ENCODE measurements at regions not wholly inside any gene's neighbourhood (a gene's known extent, or its start where the extent isn't known, plus 50 kb on each side); places are given as distances from the start of the nearest gene placed in this dataset.

GRCh38 chr15:66651913-66652642 lies 50.0 kb upstream of the SMAD6 start:
- BruUV-seq (replicated peaks), result no TSS peak
- DNase-seq, result peak in 1 of 2 experiments; percentile 18
- Mint-ChIP-seq H3K9me3 (ENCODE audit: unreplicated experiment) (no peaks in the 10 kb centered on the region), H3K27me3 (ENCODE audit: insufficient read depth, unreplicated experiment) (no peaks in the 10 kb centered on the region), H3K36me3 (ENCODE audit: insufficient read depth, unreplicated experiment) (no peaks in the 10 kb centered on the region), H3K4me3 (ENCODE audit: unreplicated experiment) (no peak overlapping the region), H3K27ac (ENCODE audit: unreplicated experiment) (no peak overlapping the region), H3K4me1 (ENCODE audit: low read depth, unreplicated experiment) (peaks cover 30% of the 10 kb centered on the region)
- Histone ChIP-seq H3K36me3 (ENCODE audit: control insufficient read depth, insufficient read depth, low read length) (no peaks in the 10 kb centered on the region), H3K4me3 (ENCODE audit: low read depth, low read length) (no peak overlapping the region), H3K27me3 (replicated peaks; ENCODE audit: control insufficient read depth, insufficient read depth, low read length) (no peaks in the 10 kb centered on the region), H3K4me1 (peaks cover 12% of the 10 kb centered on the region), H3K9me3 (no peaks in the 10 kb centered on the region)
- CTCF ChIA-PET, result interaction anchor here (1.0 kb wide), 1 partner anchor 34 kb away, joined by 3 read pairs; no protein-coding TSS in a partner anchor
- POLR2A ChIA-PET, result no interaction called here
- intact Hi-C loops (cut with micrococcal nuclease; ENCODE audit: unreplicated experiment), result no loop called here
- no peak for TF ChIP-seq CTCF (IDR thresholded peaks at IDR 0.05; ENCODE audit: insufficient read depth in 1 of 2, low read depth in 1 of 2, low read length in 1 of 2, severe bottlenecking in 1 of 2, unreplicated experiment in 1 of 2)
